ENCODE measurements at regions not wholly inside any gene's neighbourhood (a gene's known extent, or its start where the extent isn't known, plus 50 kb on each side); places are given as distances from the start of the nearest gene placed in this dataset.
"Not testable (repeated sequence)": the region's sequence is repeated elsewhere in the genome, so short reads cannot be mapped to it uniquely, and the experiment has no call there.

- TF ChIP-seq NFRKB (IDR thresholded peaks at IDR 0.05) (no peak), FOXK2 (IDR thresholded peaks at IDR 0.05) (no peak), SP1 (IDR thresholded peaks at IDR 0.05) (no peak), HDGF (IDR thresholded peaks at IDR 0.05; ENCODE audit: borderline replicate concordance) (no peak), L3MBTL2 (conservative IDR thresholded peaks at IDR 0.05) (no peak), PKNOX1 (IDR thresholded peaks at IDR 0.05) (no peak), BHLHE40 (IDR thresholded peaks at IDR 0.05; ENCODE audit: borderline replicate concordance) (no peak), SUZ12 (IDR thresholded peaks at IDR 0.05) (no peak), ELF4 (IDR thresholded peaks at IDR 0.05) (no peak), ZNF384 (IDR thresholded peaks at IDR 0.05) (no peak), CTBP1 (IDR thresholded peaks at IDR 0.05; ENCODE audit: borderline replicate concordance) (no peak)
- CTCF ChIA-PET: no interaction called here
These were observed 454.3 kb upstream of the SPTLC3 start for GRCh38 chr20:12554426-12554825.

DNA sequence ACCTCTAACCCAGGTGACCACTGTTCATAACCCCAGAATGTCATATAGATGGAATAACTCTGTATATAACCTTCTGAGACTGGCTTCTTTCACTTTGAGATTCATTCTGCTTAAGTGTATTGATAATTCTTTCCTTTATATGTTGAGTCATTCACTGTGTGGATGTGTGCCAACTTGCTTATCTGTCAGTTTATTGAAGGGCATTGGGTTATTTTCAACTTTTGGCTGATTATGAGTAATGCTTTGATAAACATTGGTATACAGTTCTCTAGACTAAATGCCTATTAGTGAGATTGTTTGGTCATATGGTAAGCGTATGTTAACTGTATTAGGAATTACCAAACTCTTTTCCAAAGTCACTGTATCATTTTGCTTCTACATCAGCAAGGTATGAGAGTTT is 453.4 kb upstream of the SPTLC3 start:
- DNase-seq (ENCODE audit: extremely low spot score): no peak
- POLR2A ChIA-PET: no interaction called here
- CTCF ChIA-PET: no interaction called here
- TF ChIP-seq BHLHE40 (IDR thresholded peaks at IDR 0.05; ENCODE audit: borderline replicate concordance) (no peak), FOXK2 (IDR thresholded peaks at IDR 0.05) (no peak), LEF1 (IDR thresholded peaks at IDR 0.05; ENCODE audit: borderline replicate concordance) (no peak), CTBP1 (IDR thresholded peaks at IDR 0.05; ENCODE audit: borderline replicate concordance) (no peak), NFRKB (IDR thresholded peaks at IDR 0.05) (no peak), ZNF384 (IDR thresholded peaks at IDR 0.05) (no peak), TARDBP (IDR thresholded peaks at IDR 0.05) (no peak), PKNOX1 (IDR thresholded peaks at IDR 0.05) (no peak), SUZ12 (IDR thresholded peaks at IDR 0.05) (no peak), SP1 (IDR thresholded peaks at IDR 0.05) (no peak), HDGF (IDR thresholded peaks at IDR 0.05; ENCODE audit: borderline replicate concordance) (no peak), FOXM1 (IDR thresholded peaks at IDR 0.05; ENCODE audit: borderline replicate concordance) (no peak), ARNT (IDR thresholded peaks at IDR 0.05) (no peak), FOXA1 (IDR thresholded peaks at IDR 0.05) (no peak), L3MBTL2 (conservative IDR thresholded peaks at IDR 0.05) (no peak), ELF4 (IDR thresholded peaks at IDR 0.05) (no peak)

More at GRCh38 chr20:12554426-12554825, 454.3 kb upstream of the SPTLC3 start:
- POLR2A ChIA-PET: no interaction called here
- no peak for DNase-seq (ENCODE audit: extremely low spot score)

- POLR2A ChIA-PET: not testable (repeated sequence)
These were observed 452.9 kb upstream of the SPTLC3 start for GRCh38 chr20:12555849-12556248.

DNA sequence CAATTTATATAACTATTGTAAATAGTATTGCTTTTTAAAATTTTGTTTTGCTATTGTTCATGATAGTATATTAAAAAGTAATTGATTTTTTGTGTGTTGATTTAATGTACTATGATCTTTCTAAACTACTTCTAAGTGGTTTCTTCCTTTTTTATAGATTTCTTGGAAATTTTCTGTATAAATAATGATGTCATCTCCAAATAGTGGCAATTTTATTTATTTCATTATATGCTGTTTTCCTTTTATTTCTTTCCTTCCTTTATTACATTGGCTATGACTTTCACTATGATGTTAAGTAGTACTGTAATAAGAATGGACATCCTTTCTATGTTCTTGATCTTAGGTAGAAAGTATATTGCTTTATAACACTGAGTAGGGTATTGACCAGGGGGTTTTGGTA is 451.5 kb upstream of the SPTLC3 start:
- CTCF ChIA-PET: no interaction called here

More at GRCh38 chr20:12555849-12556248, 452.9 kb upstream of the SPTLC3 start:
- DNase-seq (ENCODE audit: extremely low spot score); CTCF ChIA-PET: not testable (repeated sequence)

DNA sequence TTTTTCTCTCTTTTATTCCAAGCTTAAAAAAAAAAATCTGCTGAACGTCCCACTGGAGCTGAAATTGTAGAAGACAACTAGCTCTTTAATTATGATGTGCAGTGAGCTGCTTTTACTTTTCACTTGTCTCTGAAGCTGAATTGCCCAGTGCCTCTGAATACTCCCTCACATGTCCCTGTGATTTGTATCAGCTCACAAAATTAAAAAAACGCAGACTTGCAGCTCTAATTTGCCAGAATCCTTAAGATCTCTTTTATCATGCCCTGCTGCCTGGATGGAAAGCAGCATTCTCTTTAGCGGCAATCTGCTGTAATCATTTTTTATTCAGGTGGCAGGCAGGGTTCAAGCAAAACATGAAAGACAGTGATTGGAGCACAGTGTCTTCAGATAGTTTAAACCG is 443.8 kb upstream of the SPTLC3 start:
- ChIA-PET CTCF (no interaction called here), POLR2A (no interaction called here)
- no peak for DNase-seq (ENCODE audit: extremely low spot score)
- TF ChIP-seq ELF4 (IDR thresholded peaks at IDR 0.05) (no peak), CTBP1 (IDR thresholded peaks at IDR 0.05; ENCODE audit: borderline replicate concordance) (no peak), BHLHE40 (IDR thresholded peaks at IDR 0.05; ENCODE audit: borderline replicate concordance) (no peak), FOXK2 (IDR thresholded peaks at IDR 0.05) (no peak), TARDBP (IDR thresholded peaks at IDR 0.05) (no peak), HDGF (IDR thresholded peaks at IDR 0.05; ENCODE audit: borderline replicate concordance) (no peak), L3MBTL2 (conservative IDR thresholded peaks at IDR 0.05) (no peak), ARNT (IDR thresholded peaks at IDR 0.05) (no peak), FOXM1 (IDR thresholded peaks at IDR 0.05; ENCODE audit: borderline replicate concordance) (no peak), NFRKB (IDR thresholded peaks at IDR 0.05) (no peak), FOXA1 (IDR thresholded peaks at IDR 0.05) (no peak), LEF1 (IDR thresholded peaks at IDR 0.05; ENCODE audit: borderline replicate concordance) (no peak), ZNF384 (IDR thresholded peaks at IDR 0.05) (no peak), SUZ12 (IDR thresholded peaks at IDR 0.05) (no peak), PKNOX1 (IDR thresholded peaks at IDR 0.05) (no peak), SP1 (IDR thresholded peaks at IDR 0.05) (no peak)

More for the DNA sequence above, 451.5 kb upstream of the SPTLC3 start:
- POLR2A ChIA-PET: no interaction called here
- no peak for DNase-seq (ENCODE audit: extremely low spot score)
- TF ChIP-seq ZNF384 (IDR thresholded peaks at IDR 0.05): no peak
- TF ChIP-seq ELF4 (IDR thresholded peaks at IDR 0.05): no peak
- TF ChIP-seq PKNOX1 (IDR thresholded peaks at IDR 0.05): no peak

- ChIA-PET POLR2A (no interaction called here), CTCF (no interaction called here)
- DNase-seq (ENCODE audit: extremely low spot score): no peak
- TF ChIP-seq LEF1 (IDR thresholded peaks at IDR 0.05; ENCODE audit: borderline replicate concordance) (no peak), ARNT (IDR thresholded peaks at IDR 0.05) (no peak), FOXK2 (IDR thresholded peaks at IDR 0.05) (no peak), PKNOX1 (IDR thresholded peaks at IDR 0.05) (no peak), HDGF (IDR thresholded peaks at IDR 0.05; ENCODE audit: borderline replicate concordance) (no peak), ELF4 (IDR thresholded peaks at IDR 0.05) (no peak), ZNF384 (IDR thresholded peaks at IDR 0.05) (no peak), FOXA1 (IDR thresholded peaks at IDR 0.05) (no peak), L3MBTL2 (conservative IDR thresholded peaks at IDR 0.05) (no peak), NFRKB (IDR thresholded peaks at IDR 0.05) (no peak)
These were observed 442.2 kb upstream of the SPTLC3 start for GRCh38 chr20:12566596-12566995.

Measured in HEK293T (cell line).